Parathyroid adenoma (tissue), 2 donors: ENCODE measurements at regions not wholly inside any gene's neighbourhood (a gene's known extent, or its start where the extent isn't known, plus 50 kb on each side); places are given as distances from the start of the nearest gene placed in this dataset.

Experiments
- H2AFZ ChIP-seq: fragments of 300-600 bp; sonication (generic); one replicate; pipeline ENCODE4 v1.7.0; 2017; ENCODE audit warnings: antibody characterized with exemption, mild to moderate bottlenecking
- H3K27ac ChIP-seq: fragments of 300-600 bp; sonication (generic); one replicate; pipeline ENCODE4 v1.7.0; 2017
- H3K27me3 ChIP-seq: fragments of 300-600 bp; sonication (generic); one replicate; pipeline ENCODE4 v1.7.0; 2017; ENCODE audit warnings: low read length; ENCODE audit not compliant: control insufficient read depth, insufficient read depth
- H3K36me3 ChIP-seq: fragments of 300-600 bp; sonication (generic); one replicate; pipeline ENCODE4 v1.7.0; 2017; ENCODE audit warnings: low read length; ENCODE audit not compliant: control insufficient read depth, insufficient read depth
- H3K4me1 ChIP-seq: fragments of 300-600 bp; sonication (generic); one replicate; pipeline ENCODE4 v1.7.0; 2017; ENCODE audit warnings: control low read depth
- H3K4me2 ChIP-seq: fragments of 300-600 bp; sonication (generic); one replicate; pipeline ENCODE4 v1.7.0; 2017; ENCODE audit warnings: low read length
- H3K4me3 ChIP-seq: fragments of 300-600 bp; sonication (generic); one replicate; pipeline ENCODE4 v1.7.0; 2017; ENCODE audit warnings: low read depth, low read length
- H3K79me2 ChIP-seq: fragments of 300-600 bp; sonication (generic); one replicate; pipeline ENCODE4 v1.7.0; 2017; ENCODE audit warnings: control low read depth
- H3K9ac ChIP-seq: fragments of 300-600 bp; sonication (generic); one replicate; pipeline ENCODE4 v1.7.0; 2017; ENCODE audit warnings: mild to moderate bottlenecking
- H3K9me3 ChIP-seq: fragments of 300-600 bp; sonication (generic); one replicate; pipeline ENCODE4 v1.7.0; 2017; ENCODE audit warnings: low read length; ENCODE audit not compliant: control insufficient read depth
- TF ChIP-seq, protein P1 (sequence below): fragments of 300-600 bp; sonication (generic); IDR thresholded peaks from one replicate; pipeline ENCODE4 v1.7.0; 2017; ENCODE audit warnings: antibody characterized with exemption, mild to moderate bottlenecking
- donor health status: primary hyperparathyroidism.

DNA sequence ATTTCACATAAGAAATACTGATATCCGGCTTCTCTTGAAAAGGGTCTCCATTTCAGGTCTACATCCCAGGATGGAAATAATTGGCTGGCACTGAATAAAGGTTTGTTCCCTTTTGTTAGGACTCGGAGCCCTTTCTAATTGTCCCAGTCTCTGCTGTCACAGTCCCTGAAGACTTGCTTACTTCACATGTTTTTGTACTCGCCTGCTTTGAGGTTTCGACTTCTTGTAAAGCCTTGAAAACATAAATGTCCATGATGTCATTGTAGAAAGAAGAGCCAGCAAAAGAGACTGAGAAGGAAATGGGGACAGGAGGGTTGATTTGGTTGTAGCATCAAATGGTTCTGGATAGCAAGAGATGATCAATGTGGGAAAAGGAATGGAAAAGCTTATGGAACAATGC lies 963.4 kb upstream of the SEMA6D start:
- Histone ChIP-seq H3K9ac (no peak overlapping the region), H3K9me3 (no peaks in the 10 kb centered on the region), H3K4me2 (no peak overlapping the region), H2AFZ (no peak overlapping the region), H3K4me1 (no peaks in the 10 kb centered on the region), H3K79me2 (no peaks in the 10 kb centered on the region), H3K27ac (no peak overlapping the region), H3K4me3 (no peak overlapping the region), H3K27me3 (no peaks in the 10 kb centered on the region), H3K36me3 (no peaks in the 10 kb centered on the region)
- TF ChIP-seq, protein P1, sequence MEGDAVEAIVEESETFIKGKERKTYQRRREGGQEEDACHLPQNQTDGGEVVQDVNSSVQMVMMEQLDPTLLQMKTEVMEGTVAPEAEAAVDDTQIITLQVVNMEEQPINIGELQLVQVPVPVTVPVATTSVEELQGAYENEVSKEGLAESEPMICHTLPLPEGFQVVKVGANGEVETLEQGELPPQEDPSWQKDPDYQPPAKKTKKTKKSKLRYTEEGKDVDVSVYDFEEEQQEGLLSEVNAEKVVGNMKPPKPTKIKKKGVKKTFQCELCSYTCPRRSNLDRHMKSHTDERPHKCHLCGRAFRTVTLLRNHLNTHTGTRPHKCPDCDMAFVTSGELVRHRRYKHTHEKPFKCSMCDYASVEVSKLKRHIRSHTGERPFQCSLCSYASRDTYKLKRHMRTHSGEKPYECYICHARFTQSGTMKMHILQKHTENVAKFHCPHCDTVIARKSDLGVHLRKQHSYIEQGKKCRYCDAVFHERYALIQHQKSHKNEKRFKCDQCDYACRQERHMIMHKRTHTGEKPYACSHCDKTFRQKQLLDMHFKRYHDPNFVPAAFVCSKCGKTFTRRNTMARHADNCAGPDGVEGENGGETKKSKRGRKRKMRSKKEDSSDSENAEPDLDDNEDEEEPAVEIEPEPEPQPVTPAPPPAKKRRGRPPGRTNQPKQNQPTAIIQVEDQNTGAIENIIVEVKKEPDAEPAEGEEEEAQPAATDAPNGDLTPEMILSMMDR = no peak

DNA sequence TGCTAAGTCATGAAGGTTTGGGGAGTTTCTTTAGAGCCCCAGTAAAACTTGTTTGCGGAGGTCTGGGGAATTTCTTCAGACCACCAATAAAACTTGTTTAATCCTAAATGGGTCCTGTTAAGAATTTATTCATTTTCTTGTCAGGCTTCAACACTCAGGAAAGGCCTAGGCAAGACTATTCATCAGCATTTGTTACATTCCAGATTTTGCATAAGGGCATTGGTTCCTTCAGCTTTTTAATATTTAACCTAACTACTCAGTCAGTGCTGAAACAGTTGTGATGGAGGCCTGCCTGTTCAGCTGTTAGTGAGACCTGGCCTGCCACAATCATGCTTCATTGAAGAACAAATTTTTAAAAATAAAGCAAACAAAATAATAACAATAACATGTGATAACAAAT lies 954.2 kb upstream of the SEMA6D start:
- no peak overlapping the region for H3K9ac ChIP-seq
- no peak overlapping the region for H3K27ac ChIP-seq
- H3K79me2 ChIP-seq = no peaks in the 10 kb centered on the region
- no peak overlapping the region for H3K4me3 ChIP-seq
- no peaks in the 10 kb centered on the region for H3K4me1 ChIP-seq
- TF ChIP-seq, protein P1 = no peak
- no peaks in the 10 kb centered on the region for H3K36me3 ChIP-seq
- no peaks in the 10 kb centered on the region for H3K9me3 ChIP-seq
- H3K4me2 ChIP-seq = no peak overlapping the region
- H2AFZ ChIP-seq = no peak overlapping the region
- no peaks in the 10 kb centered on the region for H3K27me3 ChIP-seq

DNA sequence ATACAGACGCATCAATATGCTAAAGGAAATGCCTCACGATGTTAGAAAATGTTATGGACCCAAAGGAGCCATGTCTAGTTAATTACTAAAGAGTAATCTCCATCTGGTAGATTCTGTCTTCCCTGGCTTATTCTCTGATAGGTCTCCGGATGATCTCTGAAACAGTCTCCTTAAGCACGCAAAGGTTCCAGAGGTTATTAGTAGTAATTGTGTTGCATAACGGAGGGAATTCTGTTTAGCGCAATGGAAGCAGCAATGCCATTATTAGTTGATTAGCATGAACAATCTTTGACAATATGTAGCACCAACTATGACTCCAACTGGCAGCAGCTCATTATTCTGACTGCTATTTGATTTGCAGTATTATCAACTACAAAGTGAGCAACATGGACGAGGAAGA lies 952.5 kb upstream of the SEMA6D start:
- no peak overlapping the region for H3K4me2 ChIP-seq
- H3K79me2 ChIP-seq = no peaks in the 10 kb centered on the region
- H3K36me3 ChIP-seq = no peaks in the 10 kb centered on the region
- H2AFZ ChIP-seq = no peak overlapping the region
- TF ChIP-seq, protein P1 = no peak
- no peaks in the 10 kb centered on the region for H3K9me3 ChIP-seq
- no peak overlapping the region for H3K9ac ChIP-seq
- H3K4me1 ChIP-seq = no peaks in the 10 kb centered on the region
- H3K4me3 ChIP-seq = no peak overlapping the region
- no peaks in the 10 kb centered on the region for H3K27me3 ChIP-seq
- no peak overlapping the region for H3K27ac ChIP-seq

GRCh38 chr15:46766021-46766420 lies 951.3 kb upstream of the SEMA6D start:
- H3K4me1 ChIP-seq = no peaks in the 10 kb centered on the region
- H3K4me3 ChIP-seq = no peak overlapping the region
- no peak overlapping the region for H2AFZ ChIP-seq
- no peak overlapping the region for H3K9ac ChIP-seq
- H3K4me2 ChIP-seq = no peak overlapping the region
- no peaks in the 10 kb centered on the region for H3K27me3 ChIP-seq
- H3K27ac ChIP-seq = no peak overlapping the region
- TF ChIP-seq, protein P1 = no peak
- H3K9me3 ChIP-seq = no peaks in the 10 kb centered on the region
- H3K36me3 ChIP-seq = no peaks in the 10 kb centered on the region
- no peaks in the 10 kb centered on the region for H3K79me2 ChIP-seq

DNA sequence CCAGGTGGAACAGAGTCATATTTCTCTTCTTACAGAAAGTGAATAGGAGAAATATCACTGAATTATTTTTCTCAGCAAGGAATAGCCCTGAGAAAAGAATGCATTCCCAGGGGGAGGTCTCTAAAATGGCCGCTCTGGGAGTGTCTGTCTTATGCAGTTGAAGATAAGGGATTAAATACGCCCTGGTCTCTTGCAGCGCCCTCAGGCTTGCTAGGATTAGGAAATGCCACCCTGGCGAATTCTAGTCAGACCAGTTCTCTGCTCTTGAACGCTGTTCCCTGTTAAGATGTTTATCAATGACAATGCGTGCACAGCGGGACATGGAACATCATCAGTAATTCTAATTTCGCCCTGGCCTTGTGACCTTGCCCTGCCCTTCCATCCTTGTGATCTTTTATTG lies 949.0 kb upstream of the SEMA6D start:
- TF ChIP-seq, protein P1 = no peak
- Histone ChIP-seq H3K4me1 (no peaks in the 10 kb centered on the region), H3K27ac (no peak overlapping the region), H2AFZ (no peak overlapping the region), H3K79me2 (no peaks in the 10 kb centered on the region), H3K4me2 (no peak overlapping the region), H3K4me3 (no peak overlapping the region), H3K9ac (no peak overlapping the region), H3K27me3 (no peaks in the 10 kb centered on the region), H3K36me3 (no peaks in the 10 kb centered on the region), H3K9me3 (no peaks in the 10 kb centered on the region)
